ENCODE measurements at regions not wholly inside any gene's neighbourhood (a gene's known extent, or its start where the extent isn't known, plus 50 kb on each side); places are given as distances from the start of the nearest gene placed in this dataset.

DNA sequence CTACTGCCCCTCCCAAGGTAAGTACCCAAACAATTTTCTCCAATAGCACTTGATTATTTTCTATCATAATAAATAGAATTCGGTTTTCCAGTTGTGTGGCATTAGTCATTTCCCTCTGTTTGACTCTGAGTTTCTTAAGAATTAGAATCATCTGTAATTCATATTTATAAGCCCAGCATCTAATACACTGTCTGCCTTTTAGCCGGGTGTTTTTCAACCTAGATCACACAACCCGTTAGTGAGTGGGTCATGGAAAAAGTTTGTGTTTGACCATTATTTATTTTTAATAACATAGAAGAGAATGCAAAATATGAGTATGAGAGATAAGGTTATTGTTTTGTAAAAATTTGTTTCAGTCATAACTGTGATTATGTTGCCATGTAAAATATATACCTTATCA is 701.6 kb downstream of the RFPL4B start:
- no peak for DNase-seq (ENCODE audit: low spot score)
- H3F3A ChIP-seq (replicated peaks; ENCODE audit: low read depth), result no peaks in the 10 kb centered on the region
- no peaks in the 10 kb centered on the region for H3K36me3 ChIP-seq (ENCODE audit: insufficient read depth)
- H3K79me2 ChIP-seq (replicated peaks; ENCODE audit: insufficient read depth), result no peaks in the 10 kb centered on the region
- Mint-ChIP-seq H3K27ac (no peak overlapping the region), H3K36me3 (ENCODE audit: low read depth) (no peaks in the 10 kb centered on the region), H3K4me3 (no peak overlapping the region; the same call in 2 of the 3 replicates), H3K9me3 (no peaks in the 10 kb centered on the region), H3K4me1 (peaks cover 19% of the 10 kb centered on the region), H3K27me3 (ENCODE audit: insufficient read depth, low read depth, poor library complexity) (peaks cover 3% of the 10 kb centered on the region)
- no peaks in the 10 kb centered on the region for H3K27me3 ChIP-seq (ENCODE audit: insufficient read depth)
- no peak overlapping the region for H3K4me2 ChIP-seq
- ATAC-seq, result no peak
- H3K4me3 ChIP-seq, result no peak overlapping the region
- TF ChIP-seq, protein P1, sequence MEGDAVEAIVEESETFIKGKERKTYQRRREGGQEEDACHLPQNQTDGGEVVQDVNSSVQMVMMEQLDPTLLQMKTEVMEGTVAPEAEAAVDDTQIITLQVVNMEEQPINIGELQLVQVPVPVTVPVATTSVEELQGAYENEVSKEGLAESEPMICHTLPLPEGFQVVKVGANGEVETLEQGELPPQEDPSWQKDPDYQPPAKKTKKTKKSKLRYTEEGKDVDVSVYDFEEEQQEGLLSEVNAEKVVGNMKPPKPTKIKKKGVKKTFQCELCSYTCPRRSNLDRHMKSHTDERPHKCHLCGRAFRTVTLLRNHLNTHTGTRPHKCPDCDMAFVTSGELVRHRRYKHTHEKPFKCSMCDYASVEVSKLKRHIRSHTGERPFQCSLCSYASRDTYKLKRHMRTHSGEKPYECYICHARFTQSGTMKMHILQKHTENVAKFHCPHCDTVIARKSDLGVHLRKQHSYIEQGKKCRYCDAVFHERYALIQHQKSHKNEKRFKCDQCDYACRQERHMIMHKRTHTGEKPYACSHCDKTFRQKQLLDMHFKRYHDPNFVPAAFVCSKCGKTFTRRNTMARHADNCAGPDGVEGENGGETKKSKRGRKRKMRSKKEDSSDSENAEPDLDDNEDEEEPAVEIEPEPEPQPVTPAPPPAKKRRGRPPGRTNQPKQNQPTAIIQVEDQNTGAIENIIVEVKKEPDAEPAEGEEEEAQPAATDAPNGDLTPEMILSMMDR (conservative IDR thresholded peaks at IDR 0.05; ENCODE audit: low read depth in 2 of 2), result no peak
- no peak for TF ChIP-seq REST (IDR thresholded peaks at IDR 0.05; ENCODE audit: unreplicated experiment)
- TF ChIP-seq ZNF114 (CRISPR knock-in tag; IDR thresholded peaks at IDR 0.05), result no peak
- TF ChIP-seq ZNF331 (CRISPR knock-in tag; IDR thresholded peaks at IDR 0.05; ENCODE audit: low read depth), result no peak
- TF ChIP-seq, protein P2, sequence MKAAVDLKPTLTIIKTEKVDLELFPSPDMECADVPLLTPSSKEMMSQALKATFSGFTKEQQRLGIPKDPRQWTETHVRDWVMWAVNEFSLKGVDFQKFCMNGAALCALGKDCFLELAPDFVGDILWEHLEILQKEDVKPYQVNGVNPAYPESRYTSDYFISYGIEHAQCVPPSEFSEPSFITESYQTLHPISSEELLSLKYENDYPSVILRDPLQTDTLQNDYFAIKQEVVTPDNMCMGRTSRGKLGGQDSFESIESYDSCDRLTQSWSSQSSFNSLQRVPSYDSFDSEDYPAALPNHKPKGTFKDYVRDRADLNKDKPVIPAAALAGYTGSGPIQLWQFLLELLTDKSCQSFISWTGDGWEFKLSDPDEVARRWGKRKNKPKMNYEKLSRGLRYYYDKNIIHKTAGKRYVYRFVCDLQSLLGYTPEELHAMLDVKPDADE (IDR thresholded peaks at IDR 0.05), result no peak
- TF ChIP-seq ZNF462 (CRISPR knock-in tag; IDR thresholded peaks at IDR 0.05), result no peak
- no peak for TF ChIP-seq EZH2 (IDR thresholded peaks at IDR 0.05; ENCODE audit: low read depth, unreplicated experiment)
- no peak overlapping the region for H2AFZ ChIP-seq
- H3K9me2 ChIP-seq (ENCODE audit: insufficient read depth), result 0 out of 2 replicates have a peak, but pooled peaks cover 3% of the 10 kb centered on the region
- no peaks in the 10 kb centered on the region for H4K20me1 ChIP-seq (replicated peaks; ENCODE audit: insufficient read depth)
- no peak overlapping the region for H3K27ac ChIP-seq (ENCODE audit: low read depth)
- peaks cover 13% of the 10 kb centered on the region; the same call in 1 of the 2 replicates for H3K4me1 ChIP-seq (ENCODE audit: insufficient read depth)
